A673 (cell line): ENCODE measurements at regions not wholly inside any gene's neighbourhood (a gene's known extent, or its start where the extent isn't known, plus 50 kb on each side); places are given as distances from the start of the nearest gene placed in this dataset.
"Not testable (repeated sequence)": the region's sequence is repeated elsewhere in the genome, so short reads cannot be mapped to it uniquely, and the experiment has no call there.

ENCODE experiments used
- BruUV-seq: library from RNA; stranded (reverse); fragments of 400-500 nt; replicated peaks from 2 replicates; lab custom pipeline; 2021; lab: Mats Ljungman, UMichigan
- CTCF ChIA-PET: fragments of 300-600 bp; sonication (Branson Sonifier 250); formaldehyde crosslinking; loops from one replicate; lab custom pipeline; 2022; ENCODE audit warnings: antibody characterized with exemption; lab: Charles Lee
- POLR2A ChIA-PET: fragments of 300-600 bp; sonication (Branson Sonifier 250); formaldehyde crosslinking; loops from one replicate; lab custom pipeline; 2022; ENCODE audit warnings: antibody characterized with exemption; ENCODE audit not compliant: low non-redundant PET; lab: Charles Lee
- DNase-seq: peaks from one replicate; pipeline ENCODE4 v3.0.0-alpha.2; 2015; ENCODE audit warnings: low spot score
- H3K27ac ChIP-seq: fragments of 200-600 bp; sonication (generic); 2 replicates; pipeline ENCODE4 v1.5.1; 2016; ENCODE audit warnings: mixed run types, low read depth, mild to moderate bottlenecking, mixed read lengths, antibody characterized with exemption, low read length; ENCODE audit not compliant: poor library complexity, severe bottlenecking
- H3K27me3 ChIP-seq: fragments of 200-600 bp; sonication (generic); replicated peaks from 2 replicates; pipeline ENCODE4 v1.6.1; 2017; ENCODE audit warnings: mixed run types, low read depth, mild to moderate bottlenecking, mixed read lengths, antibody characterized with exemption, low read length; ENCODE audit not compliant: insufficient read depth, poor library complexity
- H3K36me3 ChIP-seq: fragments of 200-600 bp; sonication (generic); 2 replicates; pipeline ENCODE4 v1.6.1; 2016; ENCODE audit warnings: mixed run types, mild to moderate bottlenecking, mixed read lengths, antibody characterized with exemption, low read length; ENCODE audit not compliant: insufficient read depth, poor library complexity, severe bottlenecking
- H3K4me1 ChIP-seq: fragments of 200-600 bp; sonication (generic); 2 replicates; pipeline ENCODE4 v1.6.1; 2017; ENCODE audit warnings: mixed run types, mild to moderate bottlenecking, mixed read lengths, antibody characterized with exemption, low read length; ENCODE audit not compliant: insufficient read depth, poor library complexity, severe bottlenecking
- H3K4me3 ChIP-seq: fragments of 200-600 bp; sonication (generic); 2 replicates; pipeline ENCODE4 v1.5.1; 2016; ENCODE audit warnings: low read depth, mixed run types, mild to moderate bottlenecking, mixed read lengths, low read length; ENCODE audit not compliant: poor library complexity, severe bottlenecking
- H3K9me3 ChIP-seq: fragments of 200-600 bp; sonication (generic); 2 replicates; pipeline ENCODE4 v1.6.1; 2016; ENCODE audit warnings: mixed run types, low read depth, mild to moderate bottlenecking, mixed read lengths, antibody characterized with exemption, low read length; ENCODE audit not compliant: poor library complexity, severe bottlenecking
- intact Hi-C: fragments of 100-400 bp; cut with micrococcal nuclease; formaldehyde crosslinking; loops from one replicate; pipeline ENCODE4 v1.10.0; 2022; ENCODE audit not compliant: unreplicated experiment

DNA sequence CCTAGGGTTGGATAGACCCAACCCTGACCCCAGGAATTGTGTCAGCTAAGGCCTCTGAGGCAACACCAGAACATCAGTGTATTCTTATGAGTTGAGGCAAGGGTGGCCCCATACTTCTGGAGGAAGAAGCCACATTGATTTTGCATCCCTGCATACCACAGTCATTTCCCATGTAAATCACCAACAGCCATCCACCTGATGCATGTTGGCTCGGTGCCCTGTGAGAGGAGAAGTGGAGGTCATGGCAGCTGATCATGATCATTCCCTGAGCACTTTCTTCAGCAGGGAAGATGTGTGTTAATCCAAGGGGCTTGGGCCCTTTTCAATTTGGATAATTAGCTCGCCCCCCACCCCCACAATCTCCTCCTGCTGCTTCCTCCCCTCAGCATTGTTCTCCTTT is 85.1 kb downstream of the ATP6V0E2 start:
- BruUV-seq, H3K36me3 ChIP-seq, CTCF ChIA-PET, H3K9me3 ChIP-seq, H3K4me1 ChIP-seq, H3K27ac ChIP-seq, H3K4me3 ChIP-seq, DNase-seq, POLR2A ChIA-PET, intact Hi-C loops, H3K27me3 ChIP-seq: not testable (repeated sequence)

DNA sequence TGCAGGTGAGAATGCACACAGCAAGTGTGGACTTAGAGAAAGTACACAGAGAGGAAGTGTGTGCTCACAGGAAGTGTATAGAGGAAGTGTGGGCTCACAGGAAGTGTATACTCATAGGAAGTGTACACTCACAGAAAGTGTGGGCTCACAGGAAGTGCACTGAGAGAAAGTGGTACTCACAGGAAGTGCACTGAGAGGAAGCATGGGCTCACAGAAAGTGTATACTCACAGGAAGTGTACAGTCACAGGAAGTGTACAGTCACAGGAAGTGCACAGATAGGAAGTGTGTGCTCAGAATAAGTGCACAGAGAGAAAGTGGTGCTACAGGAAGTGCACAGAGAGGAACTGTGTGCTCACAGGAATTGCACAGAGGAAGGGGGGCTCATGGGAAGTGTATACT is 87.1 kb downstream of the ATP6V0E2 start:
- POLR2A ChIA-PET, H3K27ac ChIP-seq, H3K4me1 ChIP-seq, intact Hi-C loops, H3K27me3 ChIP-seq, H3K4me3 ChIP-seq, CTCF ChIA-PET, H3K36me3 ChIP-seq, DNase-seq, BruUV-seq, H3K9me3 ChIP-seq: not testable (repeated sequence)

DNA sequence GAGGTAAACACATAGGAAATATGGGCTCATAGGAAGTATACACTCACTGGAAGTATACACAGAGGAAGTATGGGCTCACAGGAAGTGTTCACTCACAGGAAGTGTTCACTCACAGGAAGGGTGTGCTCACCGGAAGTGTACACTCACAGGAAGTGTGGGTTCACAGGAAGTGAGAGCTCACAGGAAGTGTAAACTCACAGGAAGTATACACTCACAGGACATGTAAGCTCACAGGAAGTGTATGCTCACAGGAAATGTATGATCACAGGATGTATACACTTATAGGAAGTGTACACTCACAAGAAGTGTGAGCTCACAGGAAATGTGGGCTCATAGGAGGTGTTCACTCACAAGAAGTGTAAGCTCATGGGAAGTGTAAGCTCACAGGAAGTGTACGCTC is 88.1 kb downstream of the ATP6V0E2 start:
- intact Hi-C loops, H3K4me3 ChIP-seq, H3K27ac ChIP-seq, DNase-seq, H3K9me3 ChIP-seq, CTCF ChIA-PET, POLR2A ChIA-PET, H3K27me3 ChIP-seq, H3K4me1 ChIP-seq, H3K36me3 ChIP-seq, BruUV-seq: not testable (repeated sequence)

DNA sequence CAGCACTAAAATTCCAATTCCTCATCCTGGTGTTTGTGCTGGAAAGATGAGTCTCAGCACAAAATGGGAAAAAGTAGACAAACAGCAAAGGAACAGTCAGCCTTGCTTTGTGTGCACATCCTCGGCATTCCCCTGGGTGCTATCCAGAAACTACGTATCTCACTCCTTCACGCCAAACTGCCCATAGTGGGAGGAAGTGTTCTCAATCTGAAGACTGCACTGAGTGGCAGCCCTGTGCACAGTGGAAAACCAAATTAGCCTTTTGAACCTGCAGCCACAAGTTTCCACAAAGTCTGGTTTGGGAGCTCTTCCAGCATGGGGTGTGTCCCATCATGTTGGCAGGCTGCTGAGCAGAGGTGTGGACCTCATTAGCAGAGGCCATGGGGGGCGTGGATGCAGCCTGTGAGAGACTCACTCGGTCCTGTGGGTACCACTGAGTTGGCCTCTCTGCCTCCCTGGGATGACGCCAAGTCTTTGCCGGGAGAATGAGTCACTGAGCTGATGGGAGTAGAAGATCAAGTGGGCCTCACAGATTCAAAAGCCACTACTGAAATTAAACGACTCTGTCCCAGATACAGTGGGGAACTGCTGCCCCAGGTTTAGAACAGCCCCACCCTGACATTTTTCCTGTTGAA is 89.0 kb downstream of the ATP6V0E2 start:
- POLR2A ChIA-PET, H3K4me3 ChIP-seq, BruUV-seq, H3K36me3 ChIP-seq, intact Hi-C loops, DNase-seq, H3K9me3 ChIP-seq, H3K27ac ChIP-seq, H3K27me3 ChIP-seq, CTCF ChIA-PET, H3K4me1 ChIP-seq: not testable (repeated sequence)

DNA sequence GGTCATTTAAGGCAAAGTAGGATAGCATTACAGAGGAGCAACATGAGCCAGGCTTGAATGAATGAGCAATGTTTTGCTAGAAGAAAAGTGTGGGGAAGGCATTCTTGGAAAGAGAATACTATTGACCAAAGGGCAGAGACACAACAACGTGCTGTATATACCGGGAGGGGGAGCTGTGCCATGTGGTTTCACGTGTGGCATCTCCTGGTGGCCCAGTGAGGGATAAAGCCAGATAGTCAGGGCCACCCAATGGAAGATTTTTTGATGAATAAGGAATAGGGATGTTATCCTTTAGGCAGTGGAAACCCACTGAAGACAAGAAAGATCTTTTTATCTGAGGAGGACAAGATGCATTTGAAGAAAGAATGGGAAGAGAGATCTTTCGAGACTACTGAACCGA is 90.2 kb downstream of the ATP6V0E2 start:
- H3K36me3 ChIP-seq, H3K27ac ChIP-seq, H3K9me3 ChIP-seq, POLR2A ChIA-PET, CTCF ChIA-PET, H3K4me3 ChIP-seq, H3K4me1 ChIP-seq, DNase-seq, H3K27me3 ChIP-seq, BruUV-seq, intact Hi-C loops: not testable (repeated sequence)

DNA sequence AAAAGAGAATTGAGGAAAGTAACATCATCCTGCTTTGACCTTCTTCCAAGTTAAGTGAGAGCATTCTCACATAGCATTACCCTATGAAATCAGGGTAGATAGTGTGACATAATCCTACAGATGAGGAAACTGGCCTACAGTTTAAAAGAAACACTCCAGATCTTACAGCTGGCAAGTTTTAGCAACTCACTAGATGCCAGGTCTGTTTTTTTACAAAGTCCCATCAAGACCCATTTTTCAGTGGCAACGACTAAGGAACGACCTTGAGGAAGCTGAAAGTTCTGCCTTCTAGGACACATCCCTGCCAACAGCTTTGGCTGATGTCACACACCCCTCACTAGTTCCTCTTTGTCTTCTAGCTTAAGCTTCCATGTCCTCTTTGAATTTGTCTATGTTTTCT is 92.7 kb downstream of the ATP6V0E2 start:
- H3K9me3 ChIP-seq, DNase-seq, H3K36me3 ChIP-seq, POLR2A ChIA-PET, H3K4me3 ChIP-seq, H3K27ac ChIP-seq, intact Hi-C loops, H3K27me3 ChIP-seq, H3K4me1 ChIP-seq, CTCF ChIA-PET, BruUV-seq: not testable (repeated sequence)

DNA sequence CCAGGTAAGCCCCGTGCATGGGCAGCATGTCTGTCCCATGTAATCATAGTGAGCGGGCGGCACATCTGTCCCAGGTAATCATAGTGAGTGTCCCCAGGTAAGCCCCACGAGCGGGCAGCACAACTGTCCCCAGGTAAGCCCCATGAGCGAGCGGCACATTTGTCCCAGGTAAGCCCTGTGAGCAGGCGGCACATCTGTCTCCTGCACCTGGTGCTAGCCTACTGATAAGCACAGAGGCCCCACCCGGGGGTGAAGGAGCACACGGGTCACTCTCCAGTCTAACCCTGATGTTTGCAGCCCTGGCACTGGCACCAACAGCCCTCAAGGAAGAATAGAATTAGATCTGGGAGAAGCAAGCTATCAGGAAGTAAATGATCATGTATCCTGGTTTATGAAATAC is 99.2 kb downstream of the ATP6V0E2 start:
- H3K4me1 ChIP-seq, CTCF ChIA-PET, BruUV-seq, intact Hi-C loops, H3K27ac ChIP-seq, H3K27me3 ChIP-seq, POLR2A ChIA-PET, H3K4me3 ChIP-seq, H3K36me3 ChIP-seq, H3K9me3 ChIP-seq, DNase-seq: not testable (repeated sequence)

DNA sequence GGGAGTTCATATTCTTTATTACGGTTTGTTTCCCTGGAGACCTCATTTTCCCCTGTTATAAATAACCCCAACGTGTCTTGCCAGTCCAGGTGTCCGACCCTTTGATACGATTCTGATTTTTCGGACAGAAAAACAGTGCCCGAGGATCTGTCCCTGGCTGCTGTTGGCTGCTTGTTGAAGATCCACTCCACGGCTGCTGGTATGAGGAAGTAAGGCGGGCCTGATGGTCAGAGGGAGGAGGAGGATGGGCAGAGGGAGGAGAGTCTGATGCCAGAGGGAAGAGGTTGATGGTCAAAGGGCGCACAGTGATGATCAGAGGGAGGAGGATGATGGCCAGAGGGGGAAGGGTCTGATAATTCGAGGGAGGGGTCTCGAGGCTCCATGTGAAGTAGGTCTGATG is 99.9 kb downstream of the ATP6V0E2 start:
- H3K27me3 ChIP-seq, H3K36me3 ChIP-seq, BruUV-seq, DNase-seq, H3K4me1 ChIP-seq, POLR2A ChIA-PET, intact Hi-C loops, H3K9me3 ChIP-seq, CTCF ChIA-PET, H3K4me3 ChIP-seq, H3K27ac ChIP-seq: not testable (repeated sequence)
